EH (cell line): ENCODE measurements at regions not wholly inside any gene's neighbourhood (a gene's known extent, or its start where the extent isn't known, plus 50 kb on each side); places are given as distances from the start of the nearest gene placed in this dataset.
A peak's percentile ranks its signal among the peaks of the same experiment; 100 is the strongest.

Source experiments
- DNase-seq: peaks from one replicate; pipeline ENCODE4 v3.0.0-alpha.2; 2015; ENCODE audit warnings: low read depth

GRCh38 chr3:56985460-56985859 lies 75.0 kb upstream of the SPATA12 start:
- DNase-seq, result no peak

DNA sequence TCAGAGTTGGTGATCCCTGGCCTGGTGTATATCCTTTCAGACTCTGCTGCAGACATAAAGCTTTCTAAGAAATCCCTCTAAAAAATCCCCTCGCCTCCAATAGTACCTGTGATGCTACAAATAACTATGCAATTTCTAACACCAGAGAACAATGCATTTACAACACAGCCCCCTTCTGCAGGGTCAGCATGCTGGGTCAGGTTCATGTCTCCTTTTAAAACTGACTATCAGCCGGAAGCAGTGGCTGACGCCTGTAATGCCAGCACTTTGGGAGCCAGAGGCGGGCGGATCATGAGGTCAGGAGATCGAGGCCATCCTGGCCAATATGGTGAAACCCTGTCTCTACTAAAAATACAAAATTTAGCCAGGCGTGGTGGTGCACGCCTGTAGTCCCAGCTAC lies 77.0 kb upstream of the SPATA12 start:
- DNase-seq, result no peak

DNA sequence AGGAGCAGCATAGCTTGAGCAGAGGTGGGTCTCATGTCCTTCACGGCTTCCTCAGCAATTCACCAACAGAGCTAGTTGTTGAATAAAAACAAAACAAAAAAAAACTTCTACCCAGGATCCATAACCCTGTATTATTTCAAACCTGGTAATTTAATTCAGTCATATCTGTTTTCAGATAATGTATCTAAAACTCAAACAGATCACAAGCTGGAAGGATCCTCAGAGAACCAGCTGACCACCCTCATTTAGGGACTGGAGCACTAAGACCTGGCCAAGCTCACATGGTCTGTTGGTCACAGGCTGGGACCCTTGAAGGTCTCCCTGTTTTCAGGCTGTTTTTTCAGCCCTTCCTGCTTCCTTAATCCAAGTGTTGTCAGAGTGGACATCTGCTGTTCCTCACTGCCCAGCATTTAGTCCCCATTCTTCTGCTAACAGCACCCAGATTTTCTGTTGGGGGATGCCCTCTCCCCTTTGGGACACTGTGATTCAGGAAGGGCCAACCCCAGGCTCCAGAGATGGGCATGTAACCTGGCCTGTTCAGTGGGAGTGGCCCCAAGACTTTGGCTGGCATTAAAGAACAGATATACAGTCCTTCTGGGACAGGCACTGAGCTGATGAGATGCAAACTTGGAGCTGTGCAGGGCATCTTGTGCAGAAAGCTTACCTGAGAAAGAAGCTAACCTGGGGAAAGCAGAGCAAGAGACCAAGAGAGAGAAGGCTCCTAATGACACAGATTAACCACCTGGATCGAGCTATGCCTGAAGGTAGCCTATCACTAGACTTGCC lies 78.8 kb upstream of the SPATA12 start:
- no peak for DNase-seq

- peak; percentile 97 for DNase-seq
Observed at GRCh38 chr3:56980798-56981390, 79.6 kb upstream of the SPATA12 start.

- no peak for DNase-seq
Observed at GRCh38 chr3:56980243-56980642, 80.2 kb upstream of the SPATA12 start.

- no peak for DNase-seq
Observed at GRCh38 chr3:56979791-56980190, 80.7 kb upstream of the SPATA12 start.

DNA sequence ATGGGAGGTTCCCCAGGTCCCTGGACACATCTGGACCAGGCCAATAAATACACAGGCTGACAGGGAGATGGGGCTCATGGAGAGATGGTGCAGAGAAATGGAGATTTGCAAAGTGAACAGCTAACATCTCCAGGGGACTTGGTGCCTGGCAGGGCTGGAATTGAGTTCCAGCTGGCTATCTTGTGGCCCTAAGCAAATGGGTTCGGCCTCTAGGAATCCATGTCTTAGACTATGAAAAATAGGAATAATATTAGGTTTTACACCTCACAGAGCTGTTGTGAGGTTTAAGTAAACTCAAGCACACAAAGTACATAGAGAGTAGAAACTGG lies 82.9 kb upstream of the SPATA12 start:
- DNase-seq, result no peak

DNA sequence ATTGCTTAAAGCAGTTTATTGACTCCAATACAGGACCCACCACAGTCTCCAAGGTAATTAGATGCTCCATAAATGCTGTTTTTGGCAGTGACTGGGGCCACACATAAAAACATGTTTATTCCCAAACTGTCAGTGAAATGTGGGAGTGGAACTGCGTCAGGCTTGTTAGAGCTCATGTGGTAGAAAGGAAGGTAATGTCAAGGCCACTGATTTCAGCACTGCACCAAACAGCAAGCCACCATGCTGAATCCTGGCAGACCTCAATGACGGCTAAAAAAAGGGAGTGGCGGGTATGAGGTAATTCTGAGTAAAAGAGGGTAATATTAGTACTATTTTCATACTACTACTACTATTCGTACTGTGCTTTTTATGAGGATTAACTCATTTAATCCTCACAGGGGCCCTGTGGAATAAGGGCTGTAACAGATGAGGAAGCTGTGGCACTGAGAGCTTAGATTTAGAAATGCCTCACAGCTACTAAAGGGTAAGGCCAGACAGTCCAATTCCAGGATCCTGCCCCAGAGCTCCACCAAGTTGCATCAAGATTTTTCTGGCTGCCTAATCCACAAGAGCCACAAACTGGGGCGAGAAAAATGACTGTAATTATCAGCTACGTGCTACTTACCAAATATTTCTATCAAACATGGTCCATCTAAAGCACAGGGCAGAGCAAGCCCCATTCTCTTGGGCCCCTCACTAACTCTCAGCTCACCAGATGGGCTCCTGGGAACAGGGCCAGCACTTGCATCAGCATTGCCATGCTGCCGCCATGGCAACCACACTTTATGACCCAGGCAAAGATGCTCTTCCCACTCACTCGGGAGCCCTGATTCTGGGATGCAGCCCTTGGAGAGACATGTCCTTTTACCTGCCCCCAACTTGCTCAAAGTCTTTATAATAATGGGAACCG lies 83.6 kb upstream of the SPATA12 start:
- DNase-seq, result peak; percentile 59

- no peak for DNase-seq
Observed at GRCh38 chr3:56975567-56975966, 84.9 kb upstream of the SPATA12 start.

DNA sequence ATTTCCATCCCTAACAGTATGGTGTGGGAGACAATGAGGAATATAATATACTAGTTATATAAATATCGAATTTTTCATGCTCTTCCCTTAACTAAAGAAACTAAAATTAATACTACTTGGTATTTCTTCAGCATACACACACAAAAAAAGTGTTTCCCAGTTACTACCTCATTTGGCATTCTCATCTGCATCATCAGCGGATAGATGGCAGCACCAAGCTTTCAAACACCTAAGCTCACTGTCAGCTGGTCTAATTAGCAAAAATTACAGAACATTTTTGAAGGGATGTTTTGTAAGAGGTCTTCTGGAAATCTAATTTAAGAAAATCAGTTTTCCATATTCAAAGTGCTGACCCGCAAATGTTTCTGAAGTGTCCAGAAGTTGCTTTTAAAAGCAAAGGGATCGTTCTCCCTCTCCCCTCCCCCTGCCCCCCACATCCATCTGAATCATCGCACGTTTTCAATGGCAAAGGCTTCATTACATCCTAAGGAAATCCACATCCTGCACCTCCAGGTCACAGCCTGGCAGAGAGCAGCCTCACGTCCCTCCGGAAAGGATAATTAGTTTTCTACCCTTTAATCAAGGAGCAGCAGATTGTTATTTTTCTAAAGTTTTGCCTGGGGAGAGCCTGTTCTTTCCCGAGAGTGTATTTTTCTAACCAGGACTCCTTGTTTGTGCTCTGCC lies 86.1 kb upstream of the SPATA12 start:
- no peak for DNase-seq

- no peak for DNase-seq
Observed at GRCh38 chr3:56971816-56972215, 88.6 kb upstream of the SPATA12 start.

- DNase-seq, result no peak
Observed at GRCh38 chr3:56971261-56971660, 89.2 kb upstream of the SPATA12 start.

GRCh38 chr3:56970461-56970879 lies 90.0 kb upstream of the SPATA12 start:
- DNase-seq, result no peak

- no peak for DNase-seq
Observed at GRCh38 chr3:56969851-56970250, 90.6 kb upstream of the SPATA12 start.

- no peak for DNase-seq
Observed at GRCh38 chr3:56966509-56966908, 94.0 kb upstream of the SPATA12 start.

DNA sequence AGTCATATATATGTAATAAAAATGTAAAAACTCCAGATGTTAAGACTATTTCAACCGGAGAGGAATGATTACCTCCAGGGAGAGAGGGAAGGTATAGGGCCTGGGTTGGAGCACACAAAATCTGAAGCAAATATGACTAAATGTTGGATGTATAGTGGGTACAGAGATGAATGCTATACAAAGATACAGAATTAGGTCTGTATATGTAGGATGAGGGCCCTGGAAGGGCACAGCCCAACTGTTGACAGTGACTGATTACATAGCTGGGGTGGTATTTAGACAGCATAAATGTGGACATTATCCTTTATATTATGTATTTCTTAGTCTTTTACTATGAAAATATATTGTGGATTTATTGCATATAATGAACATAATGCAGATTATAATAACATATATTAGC lies 94.4 kb upstream of the SPATA12 start:
- DNase-seq, result no peak

DNA sequence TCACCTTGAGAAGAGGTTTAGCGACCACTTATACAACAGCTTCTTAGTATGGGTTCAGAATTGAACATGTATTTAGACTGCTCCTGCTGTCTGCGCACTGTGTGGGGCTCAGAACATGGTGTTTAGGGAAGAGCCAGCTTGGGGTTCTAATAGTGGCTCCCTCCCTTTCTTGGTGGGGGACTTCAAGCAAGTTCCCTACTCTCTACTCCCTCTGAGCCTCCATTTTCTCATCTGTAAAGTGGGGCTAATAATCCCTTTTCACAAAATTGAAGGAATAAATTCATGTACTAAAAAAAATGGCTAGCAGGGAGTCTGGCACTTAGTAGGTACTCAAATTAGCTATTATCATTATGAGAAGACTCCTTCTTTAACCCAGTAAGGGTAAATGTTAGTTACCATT lies 97.5 kb upstream of the SPATA12 start:
- no peak for DNase-seq

DNA sequence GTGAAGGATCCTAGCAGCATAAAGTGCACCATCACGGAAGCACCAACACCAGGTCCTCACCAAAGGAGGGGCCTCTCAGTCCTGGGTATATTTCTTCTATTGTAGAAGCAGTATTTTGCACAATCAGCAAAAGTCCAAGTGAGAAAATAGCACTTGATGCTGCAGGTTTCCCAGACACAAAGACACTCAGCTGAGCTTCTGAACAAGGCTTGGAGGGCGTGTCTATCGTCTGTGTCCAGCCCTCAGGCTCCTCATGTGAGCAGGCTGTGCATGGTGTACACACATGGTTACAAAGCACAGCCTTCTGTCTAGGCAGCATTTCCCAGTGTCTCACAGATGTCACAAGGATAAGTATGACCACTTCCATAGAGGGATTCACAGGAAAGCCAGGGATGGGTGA lies 98.3 kb upstream of the SPATA12 start:
- DNase-seq, result no peak

DNA sequence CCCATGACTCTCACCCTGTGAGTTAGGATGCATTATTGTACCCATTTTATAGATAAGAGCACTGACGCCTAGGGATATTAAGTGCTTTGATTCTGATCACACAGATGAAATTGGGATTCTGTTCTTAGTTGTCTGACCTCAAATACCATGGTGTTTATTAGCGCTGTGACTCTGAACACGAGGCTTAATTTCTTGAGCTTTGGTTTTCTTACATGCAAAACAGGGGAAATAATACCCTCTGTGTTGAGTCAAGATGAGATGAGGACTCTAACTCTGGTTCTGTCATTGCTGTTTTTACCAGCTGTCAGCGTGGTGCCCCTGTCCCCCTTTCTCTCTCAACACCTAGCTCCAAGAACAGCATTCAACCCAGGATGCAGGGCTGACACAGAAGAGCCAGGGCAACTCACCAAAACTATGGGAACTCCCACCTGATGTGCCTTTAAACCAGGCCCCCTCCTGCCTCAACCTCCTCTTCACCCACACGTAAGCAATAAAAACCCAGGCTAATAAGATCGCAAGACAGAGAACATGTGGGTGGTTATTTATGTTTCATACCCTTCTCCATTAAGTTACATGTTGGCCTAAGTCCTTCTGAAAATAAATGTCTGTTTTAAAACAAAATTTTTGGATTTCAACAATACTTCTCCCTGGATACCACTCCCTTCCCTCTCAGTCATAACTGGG lies 100.1 kb upstream of the SPATA12 start:
- no peak for DNase-seq

GRCh38 chr3:56958879-56959278 lies 101.6 kb upstream of the SPATA12 start:
- DNase-seq, result no peak

DNA sequence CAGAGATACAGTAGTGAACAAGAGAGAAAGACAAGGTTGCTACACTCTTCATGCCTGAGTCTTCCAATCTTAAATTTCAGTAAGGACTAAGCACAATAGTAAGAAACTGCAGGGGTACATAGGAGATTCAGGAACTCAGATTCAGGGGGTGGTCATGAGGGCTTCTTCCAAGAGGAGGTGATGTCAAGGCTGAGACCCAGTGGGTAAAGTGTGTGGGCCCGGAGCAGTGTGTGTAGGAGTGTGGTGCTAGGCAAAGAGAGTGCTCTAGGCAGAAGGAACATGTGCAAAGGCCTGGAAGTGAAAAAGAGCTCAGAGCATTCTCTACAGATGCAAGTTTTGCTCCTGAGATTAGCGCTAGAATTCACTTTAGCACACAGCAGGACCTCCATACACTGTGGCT lies 102.9 kb upstream of the SPATA12 start:
- DNase-seq, result no peak

- no peak for DNase-seq
Observed at GRCh38 chr3:56956906-56957305, 103.6 kb upstream of the SPATA12 start.
